SK-N-SH treated with all-trans-retinoic acid at 6 μM for 48 hours (cell line): ENCODE measurements at regions not wholly inside any gene's neighbourhood (a gene's known extent, or its start where the extent isn't known, plus 50 kb on each side); places are given as distances from the start of the nearest gene placed in this dataset.

Source experiments
- ARNTL ChIP-seq: fragments of 450-650 bp; formaldehyde crosslinking; IDR thresholded peaks from 2 replicates; pipeline ENCODE4 v1.5.0; 2020; ENCODE audit warnings: low read depth, mild to moderate bottlenecking, moderate library complexity, borderline replicate concordance
- CREB5 ChIP-seq: fragments of 250-450 bp; sonication (Bioruptor Pico); IDR thresholded peaks from 2 replicates; pipeline ENCODE4 v1.5.1; 2020; ENCODE audit warnings: low read depth, mild to moderate bottlenecking, moderate library complexity
- CSRNP3 ChIP-seq: fragments of 250-450 bp; sonication (Bioruptor Pico); IDR thresholded peaks from 2 replicates; pipeline ENCODE4 v1.5.1; 2021; ENCODE audit warnings: mild to moderate bottlenecking, moderate library complexity
- ESRRG ChIP-seq: fragments of 250-450 bp; sonication (Bioruptor Pico); IDR thresholded peaks from 2 replicates; pipeline ENCODE4 v1.6.1; 2021; ENCODE audit warnings: mild to moderate bottlenecking
- OSR1 ChIP-seq: fragments of 250-450 bp; sonication (Bioruptor Pico); IDR thresholded peaks from 2 replicates; pipeline ENCODE4 v1.8.0; 2022; ENCODE audit warnings: moderate library complexity, mild to moderate bottlenecking, inconsistent platforms
- PATZ1 ChIP-seq: fragments of 250-450 bp; sonication (Bioruptor Pico); IDR thresholded peaks from 2 replicates; pipeline ENCODE4 v1.8.0; 2020; ENCODE audit warnings: mild to moderate bottlenecking, moderate library complexity, borderline replicate concordance
- POU6F1 ChIP-seq: fragments of 250-450 bp; sonication (Bioruptor Pico); IDR thresholded peaks from 2 replicates; pipeline ENCODE4 v1.8.0; 2021; ENCODE audit warnings: low read depth, mild to moderate bottlenecking, moderate library complexity, borderline replicate concordance
- TCF4 ChIP-seq: fragments of 250-450 bp; sonication (Bioruptor Pico); IDR thresholded peaks from 2 replicates; pipeline ENCODE4 v1.8.0; 2021; ENCODE audit warnings: mild to moderate bottlenecking, moderate library complexity, borderline replicate concordance
- TOX ChIP-seq: fragments of 250-450 bp; sonication (Bioruptor Pico); IDR thresholded peaks from 2 replicates; pipeline ENCODE4 v1.8.0; 2021; ENCODE audit warnings: mild to moderate bottlenecking, moderate library complexity, borderline replicate concordance
- TSHZ2 ChIP-seq: fragments of 250-450 bp; sonication (Bioruptor Pico); IDR thresholded peaks from 2 replicates; pipeline ENCODE4 v1.5.0; 2020; ENCODE audit warnings: mild to moderate bottlenecking, moderate library complexity
- ZFP3 ChIP-seq: fragments of 250-450 bp; sonication (Bioruptor Pico); IDR thresholded peaks from 2 replicates; pipeline ENCODE4 v1.5.0; 2020; ENCODE audit warnings: mild to moderate bottlenecking, moderate library complexity
- ZFP30 ChIP-seq: fragments of 450-650 bp; formaldehyde crosslinking; IDR thresholded peaks from 2 replicates; pipeline ENCODE4 v1.5.0; 2022; ENCODE audit warnings: mild to moderate bottlenecking, moderate library complexity
- ZNF565 ChIP-seq: fragments of 450-650 bp; formaldehyde crosslinking; conservative IDR thresholded peaks from 2 replicates; pipeline ENCODE4 v1.5.0; 2020; ENCODE audit warnings: low read depth, mild to moderate bottlenecking, moderate library complexity
- ZNF8 ChIP-seq: fragments of 450-650 bp; formaldehyde crosslinking; IDR thresholded peaks from 2 replicates; pipeline ENCODE4 v1.5.0; 2020; ENCODE audit warnings: mild to moderate bottlenecking, moderate library complexity

- no peak for TF ChIP-seq ZNF565
- no peak for TF ChIP-seq ZFP30 (CRISPR knock-in tag)
- TF ChIP-seq ARNTL (CRISPR knock-in tag), result no peak
- TF ChIP-seq TOX (CRISPR knock-in tag), result no peak
- no peak for TF ChIP-seq CREB5 (CRISPR knock-in tag)
- TF ChIP-seq TCF4, result no peak
- no peak for TF ChIP-seq ZFP3
- no peak for TF ChIP-seq ZNF8
- TF ChIP-seq TSHZ2 (CRISPR knock-in tag), result no peak
- TF ChIP-seq OSR1, result no peak
- no peak for TF ChIP-seq ESRRG
- no peak for TF ChIP-seq PATZ1 (CRISPR knock-in tag)
- no peak for TF ChIP-seq POU6F1 (CRISPR knock-in tag)
- TF ChIP-seq CSRNP3 (CRISPR knock-in tag), result no peak
These were observed 105.2 kb upstream of the CDKN3 start for GRCh38 chr14:54291491-54292191.
